GM21447 (cell line): ENCODE measurements at regions not wholly inside any gene's neighbourhood (a gene's known extent, or its start where the extent isn't known, plus 50 kb on each side); places are given as distances from the start of the nearest gene placed in this dataset.
"Not testable (repeated sequence)": the region's sequence is repeated elsewhere in the genome, so short reads cannot be mapped to it uniquely, and the experiment has no call there.

Source experiments
- ATAC-seq: cut with Tn5 transposase; IDR thresholded peaks from one replicate; pipeline ENCODE4 v1.9.1; 2021; ENCODE audit not compliant: unreplicated experiment

- no peak for ATAC-seq
Observed at GRCh38 chr11:110850846-110851245, 138.6 kb upstream of the ARHGAP20 start.

- not testable (repeated sequence) for ATAC-seq
Observed at GRCh38 chr11:110843053-110843452, 130.8 kb upstream of the ARHGAP20 start.

- no peak for ATAC-seq
Observed at GRCh38 chr11:110838808-110839207, 126.6 kb upstream of the ARHGAP20 start.

- ATAC-seq, result no peak
Observed at GRCh38 chr11:110837603-110838002, 125.4 kb upstream of the ARHGAP20 start.

- no peak for ATAC-seq
Observed at GRCh38 chr11:110835106-110835505, 122.9 kb upstream of the ARHGAP20 start.

- no peak for ATAC-seq
Observed at GRCh38 chr11:110833033-110833484, 120.8 kb upstream of the ARHGAP20 start.

GRCh38 chr11:110832539-110832938 is 120.3 kb upstream of the ARHGAP20 start:
- no peak for ATAC-seq

- ATAC-seq, result no peak
Observed at GRCh38 chr11:110832080-110832479, 119.8 kb upstream of the ARHGAP20 start.

- ATAC-seq, result no peak
Observed at GRCh38 chr11:110830747-110831146, 118.5 kb upstream of the ARHGAP20 start.

- ATAC-seq, result no peak
Observed at GRCh38 chr11:110830344-110830743, 118.1 kb upstream of the ARHGAP20 start.

GRCh38 chr11:110829873-110830272 is 117.6 kb upstream of the ARHGAP20 start:
- no peak for ATAC-seq

GRCh38 chr11:110828086-110828485 is 115.8 kb upstream of the ARHGAP20 start:
- no peak for ATAC-seq

GRCh38 chr11:110827276-110827675 is 115.0 kb upstream of the ARHGAP20 start:
- ATAC-seq, result no peak

GRCh38 chr11:110824912-110825620 is 112.8 kb upstream of the ARHGAP20 start:
- ATAC-seq, result no peak

- no peak for ATAC-seq
Observed at GRCh38 chr11:110818032-110818687, 105.9 kb upstream of the ARHGAP20 start.

- ATAC-seq, result no peak
Observed at GRCh38 chr11:110812086-110812733, 100.0 kb upstream of the ARHGAP20 start.

- ATAC-seq, result no peak
Observed at GRCh38 chr11:110809417-110810199, 97.4 kb upstream of the ARHGAP20 start.

GRCh38 chr11:110808248-110808647 is 96.0 kb upstream of the ARHGAP20 start:
- ATAC-seq, result no peak

GRCh38 chr11:110807801-110808200 is 95.6 kb upstream of the ARHGAP20 start:
- ATAC-seq, result no peak

- no peak for ATAC-seq
Observed at GRCh38 chr11:110805756-110806155, 93.5 kb upstream of the ARHGAP20 start.

GRCh38 chr11:110802162-110802561 is 89.9 kb upstream of the ARHGAP20 start:
- ATAC-seq, result no peak
